Kidney epithelial cell (primary cell): ENCODE measurements at regions not wholly inside any gene's neighbourhood (a gene's known extent, or its start where the extent isn't known, plus 50 kb on each side); places are given as distances from the start of the nearest gene placed in this dataset.

Experiments used
- DNase-seq: peaks from one replicate; pipeline ENCODE4 v3.0.0-alpha.2; 2010; ENCODE audit warnings: low read depth
- H3K27me3 ChIP-seq: 2 replicates; pipeline ENCODE4 v1.6.0; 2011; ENCODE audit warnings: low read length; ENCODE audit not compliant: control insufficient read depth, insufficient read depth
- H3K36me3 ChIP-seq: 2 replicates; pipeline ENCODE4 v1.5.1; 2011; ENCODE audit warnings: low read length; ENCODE audit not compliant: control insufficient read depth, insufficient read depth
- H3K4me3 ChIP-seq: 2 replicates; pipeline ENCODE4 v1.5.1; 2011; ENCODE audit warnings: low read depth, mild to moderate bottlenecking, control low read depth, low read length
- CTCF ChIP-seq: IDR thresholded peaks from 2 replicates; pipeline ENCODE4 v1.5.1; 2011; ENCODE audit warnings: mild to moderate bottlenecking, moderate library complexity, low read length, control low read depth, inconsistent platforms; ENCODE audit not compliant: insufficient read depth, poor library complexity, severe bottlenecking

DNA sequence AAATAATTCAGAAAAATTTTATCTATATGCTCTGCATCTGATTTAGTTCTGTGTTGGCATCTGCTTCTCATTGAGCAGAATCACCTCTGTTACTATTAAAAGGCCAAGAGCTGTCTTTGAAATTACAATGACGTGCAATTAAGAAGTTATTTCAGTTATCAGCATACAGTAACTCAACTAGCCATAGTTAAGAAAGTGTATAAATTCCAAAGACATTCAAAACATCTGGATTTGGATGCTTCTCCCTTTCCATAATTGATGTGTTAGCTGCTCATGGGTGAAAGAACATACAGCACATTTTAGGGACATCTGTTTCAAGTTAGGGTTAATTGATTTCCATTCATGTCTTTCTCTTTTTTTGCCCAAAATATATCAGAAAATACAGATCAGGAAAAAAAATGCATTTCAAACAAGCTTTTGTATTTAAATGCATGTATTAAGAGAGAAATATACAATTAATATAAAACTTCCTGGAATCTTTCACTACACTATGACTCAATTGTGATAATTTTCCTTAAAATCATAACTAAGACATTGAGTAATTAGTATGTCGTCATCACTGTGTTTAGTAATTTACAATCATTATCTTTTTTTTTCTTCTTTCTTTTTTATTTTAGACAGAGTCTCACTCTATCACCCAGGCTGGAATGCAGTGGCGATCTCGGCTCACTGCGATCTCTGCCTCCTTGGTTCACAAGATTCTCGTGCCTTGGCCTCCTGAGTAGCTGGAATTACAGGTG lies 82.7 kb upstream of the MBNL1 start:
- Histone ChIP-seq H3K27me3 (no peaks in the 10 kb centered on the region), H3K36me3 (no peaks in the 10 kb centered on the region), H3K4me3 (no peak overlapping the region)
- DNase-seq, result no peak
- TF ChIP-seq CTCF, result no peak

DNA sequence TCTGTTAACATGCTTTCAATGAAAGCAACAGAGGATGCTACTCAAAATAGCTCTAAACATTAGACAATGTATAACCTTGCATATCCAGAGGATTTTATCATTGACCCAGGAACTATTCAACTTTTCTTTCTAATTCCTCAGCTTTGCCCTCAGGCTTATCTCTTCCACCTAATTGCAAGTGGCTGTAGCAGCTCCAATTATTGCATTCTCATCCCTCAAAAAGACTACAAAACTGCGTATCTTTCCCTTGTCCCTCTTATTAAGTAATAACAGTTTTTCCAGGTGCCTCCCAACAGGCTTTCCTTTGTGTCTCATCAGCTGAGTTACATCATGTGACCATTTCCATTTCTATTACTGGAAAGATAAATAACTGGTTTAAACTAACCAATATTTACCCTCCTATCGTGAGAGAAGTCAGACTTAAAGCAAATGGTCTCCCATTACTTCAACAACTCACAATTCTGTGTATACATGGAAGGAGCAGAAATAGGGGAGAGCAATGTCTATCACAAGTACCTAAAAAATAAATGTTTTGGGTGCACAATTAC lies 78.0 kb upstream of the MBNL1 start:
- TF ChIP-seq CTCF, result no peak
- DNase-seq, result no peak
- no peak overlapping the region for H3K4me3 ChIP-seq
- no peaks in the 10 kb centered on the region for H3K36me3 ChIP-seq
- no peaks in the 10 kb centered on the region for H3K27me3 ChIP-seq

- Histone ChIP-seq H3K27me3 (no peaks in the 10 kb centered on the region), H3K36me3 (no peaks in the 10 kb centered on the region), H3K4me3 (no peak overlapping the region)
- TF ChIP-seq CTCF, result no peak
- DNase-seq, result no peak
These were observed 76.7 kb upstream of the MBNL1 start for GRCh38 chr3:152192050-152192449.

DNA sequence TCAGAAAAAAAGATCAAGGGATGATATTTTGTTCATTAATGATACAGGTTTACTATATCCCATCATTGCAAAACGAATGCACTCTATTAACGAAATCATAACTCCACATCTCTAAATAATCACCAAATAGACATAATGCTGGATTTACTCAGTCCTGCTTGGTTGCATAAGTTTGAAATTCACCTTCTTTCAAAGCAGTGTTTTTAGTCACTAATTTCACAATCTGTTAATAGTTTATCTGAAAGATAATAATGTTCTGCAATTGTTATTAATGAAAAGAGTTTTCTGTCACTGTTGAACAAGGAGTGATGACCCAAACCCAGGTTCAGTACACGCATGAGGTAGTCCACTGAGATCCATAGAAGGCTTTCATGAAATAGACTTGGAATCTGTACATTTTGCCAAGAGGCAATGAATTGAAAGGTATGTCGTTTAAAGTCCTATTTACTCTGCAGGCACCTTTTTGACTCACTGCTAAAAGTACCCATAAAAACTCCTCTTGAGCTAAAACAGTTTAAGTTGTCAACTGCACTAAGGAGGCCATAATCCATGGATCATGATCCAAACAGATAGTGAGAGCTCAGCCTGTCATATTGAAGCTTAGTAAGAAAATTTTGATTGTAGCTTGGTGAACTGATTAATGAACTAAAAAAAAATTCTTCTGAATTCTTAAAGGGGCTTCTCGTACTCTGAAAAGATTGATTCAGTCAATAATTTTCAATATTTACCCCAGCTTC lies 75.6 kb upstream of the MBNL1 start:
- H3K36me3 ChIP-seq, result no peaks in the 10 kb centered on the region
- no peak overlapping the region for H3K4me3 ChIP-seq
- no peak for TF ChIP-seq CTCF
- no peaks in the 10 kb centered on the region for H3K27me3 ChIP-seq
- DNase-seq, result no peak

DNA sequence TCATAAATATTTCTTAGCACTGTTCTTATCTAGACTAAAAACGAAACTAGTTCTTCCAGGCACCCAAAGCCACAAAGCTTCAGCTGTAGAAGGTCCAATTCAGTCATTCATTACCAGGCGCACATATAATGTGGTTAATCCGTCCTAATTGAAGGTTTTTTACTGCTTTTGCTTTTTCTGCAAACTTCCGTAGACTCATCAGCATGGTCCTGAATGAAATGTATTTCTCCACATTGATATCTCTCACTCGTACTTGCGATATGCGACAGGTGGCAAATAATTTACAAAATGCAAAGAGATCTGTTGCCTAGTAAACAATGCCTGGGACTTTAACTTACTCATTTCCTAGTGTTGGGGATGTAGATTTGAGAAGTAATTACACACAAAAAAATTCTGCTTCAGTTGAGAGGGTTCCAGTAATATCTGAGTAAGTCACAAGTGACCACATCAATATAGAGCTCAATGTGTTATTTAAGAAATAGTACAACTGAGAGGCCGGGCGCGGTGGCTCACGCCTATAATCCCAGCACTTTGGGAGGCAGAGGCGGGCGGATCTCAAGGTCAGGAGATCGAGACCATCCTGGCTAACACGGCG lies 75.0 kb upstream of the MBNL1 start:
- H3K4me3 ChIP-seq, result no peak overlapping the region
- DNase-seq, result no peak
- no peak for TF ChIP-seq CTCF
- H3K36me3 ChIP-seq, result no peaks in the 10 kb centered on the region
- no peaks in the 10 kb centered on the region for H3K27me3 ChIP-seq
